ENCODE measurements at regions not wholly inside any gene's neighbourhood (a gene's known extent, or its start where the extent isn't known, plus 50 kb on each side); places are given as distances from the start of the nearest gene placed in this dataset.

DNA sequence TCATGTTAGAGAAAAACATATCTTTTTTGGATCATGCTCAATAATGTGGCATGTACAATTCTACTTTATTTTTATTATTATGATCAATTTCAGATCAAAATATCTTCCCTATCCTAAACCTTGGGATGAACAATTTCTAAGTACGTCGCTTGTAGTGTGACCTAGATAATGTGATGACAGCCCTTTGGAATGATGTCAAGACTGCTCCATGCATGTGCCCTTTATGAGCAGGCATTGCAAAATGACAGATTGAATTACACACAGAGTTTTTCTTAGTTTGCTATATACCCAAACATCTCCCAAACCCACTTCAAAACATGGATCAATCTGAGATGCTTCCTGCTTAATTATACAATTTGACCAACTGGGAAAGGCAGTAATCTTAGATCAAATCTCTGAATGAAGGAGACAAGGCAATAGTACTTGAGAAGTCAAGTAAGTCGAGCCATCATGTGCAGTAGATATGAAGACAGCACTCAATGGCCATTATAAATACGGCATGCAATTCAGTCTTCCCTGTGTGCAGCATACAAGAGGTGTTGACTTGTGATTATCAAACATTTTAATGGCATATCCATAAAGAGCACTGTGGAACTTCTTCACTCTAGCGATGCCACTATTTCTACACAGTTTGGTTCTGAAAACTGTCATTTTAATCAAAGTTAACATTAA, 294.8 kb downstream of the RNF144B start:
- WGBS, 2 experiments (ENCODE audit: extremely low coverage in 2 of 2, insufficient read length in 1 of 2): no CpG with 5 or more reads among the region's 5 CpGs
- ATAC-seq (ENCODE audit: low read depth) (no peak), DNase-seq (no peak)
- H2AFZ ChIP-seq (replicated peaks; ENCODE audit: low read length, poor library complexity): no peak overlapping the region
- H4K91ac ChIP-seq (ENCODE audit: insufficient read depth, low read depth, low read length): no peak overlapping the region
- in situ Hi-C loops (cut with MboI; ENCODE audit: low sequenced_read_pairs) (no loop called here), dilution Hi-C loops (cut with HindIII; ENCODE audit: low sequenced_read_pairs, unreplicated experiment) (no loop called here), intact Hi-C loops (cut with micrococcal nuclease) (no loop called here)
- CTCF ChIA-PET: no interaction called here
- H3K9me1 ChIP-seq (ENCODE audit: insufficient read depth, low read length): no peaks in the 10 kb centered on the region
- H3K4me1 ChIP-seq (ENCODE audit: control insufficient read depth, insufficient read depth, low read length): no peaks in the 10 kb centered on the region
- H3K36me3 ChIP-seq (ENCODE audit: control insufficient read depth, insufficient read depth, low read length): no peaks in the 10 kb centered on the region
- H3K27me3 ChIP-seq (ENCODE audit: control insufficient read depth, insufficient read depth, low read length): no peaks in the 10 kb centered on the region
- no peaks in the 10 kb centered on the region for H3K9me3 ChIP-seq (ENCODE audit: control insufficient read depth, insufficient read depth, low read length)
- no peak overlapping the region for H3K23ac ChIP-seq (ENCODE audit: low read depth, low read length)
- H3K56ac ChIP-seq (ENCODE audit: extremely low read depth, insufficient read depth, low read length): no peak overlapping the region
- H3K14ac ChIP-seq (replicated peaks; ENCODE audit: low read depth, low read length): no peak overlapping the region
- no peak overlapping the region for H3K9ac ChIP-seq (ENCODE audit: low read depth, low read length)
- no peak overlapping the region for H2AK5ac ChIP-seq (ENCODE audit: low read depth, low read length)
- no peak overlapping the region for H3K4ac ChIP-seq (ENCODE audit: low read depth, low read length)
- no peak overlapping the region for H3K27ac ChIP-seq (ENCODE audit: insufficient read depth, low read length)
- no peak overlapping the region for H2AK9ac ChIP-seq (replicated peaks; ENCODE audit: low read depth, low read length, poor library complexity)
- no peak overlapping the region for H2BK20ac ChIP-seq (ENCODE audit: low read depth, low read length)
- no peak overlapping the region for H4K5ac ChIP-seq (ENCODE audit: low read depth, low read length)
- no peak overlapping the region for H3K18ac ChIP-seq (ENCODE audit: low read depth, low read length)
- H2BK5ac ChIP-seq (ENCODE audit: low read depth, low read length, poor library complexity, severe bottlenecking): no peak overlapping the region
- H3K79me1 ChIP-seq (ENCODE audit: low read depth in 1 of 2, low read length in 2 of 2): no peaks in the 10 kb centered on the region
- no peak overlapping the region for H3K4me2 ChIP-seq (ENCODE audit: low read depth, low read length)
- no peak overlapping the region for H2BK15ac ChIP-seq (ENCODE audit: low read depth, low read length)
- no peak for TF ChIP-seq RCOR1 (IDR thresholded peaks at IDR 0.05; ENCODE audit: insufficient replicate concordance, low read length)
- no peak for TF ChIP-seq MAFK (IDR thresholded peaks at IDR 0.05; ENCODE audit: low read depth, low read length)
- TF ChIP-seq, protein P1, sequence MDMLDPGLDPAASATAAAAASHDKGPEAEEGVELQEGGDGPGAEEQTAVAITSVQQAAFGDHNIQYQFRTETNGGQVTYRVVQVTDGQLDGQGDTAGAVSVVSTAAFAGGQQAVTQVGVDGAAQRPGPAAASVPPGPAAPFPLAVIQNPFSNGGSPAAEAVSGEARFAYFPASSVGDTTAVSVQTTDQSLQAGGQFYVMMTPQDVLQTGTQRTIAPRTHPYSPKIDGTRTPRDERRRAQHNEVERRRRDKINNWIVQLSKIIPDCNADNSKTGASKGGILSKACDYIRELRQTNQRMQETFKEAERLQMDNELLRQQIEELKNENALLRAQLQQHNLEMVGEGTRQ (IDR thresholded peaks at IDR 0.05; ENCODE audit: low read depth, low read length): no peak
- no peak for TF ChIP-seq RFX5 (IDR thresholded peaks at IDR 0.05; ENCODE audit: low read depth, low read length)
- TF ChIP-seq BHLHE40 (IDR thresholded peaks at IDR 0.05; ENCODE audit: low read depth, low read length): no peak
- TF ChIP-seq, protein P2, sequence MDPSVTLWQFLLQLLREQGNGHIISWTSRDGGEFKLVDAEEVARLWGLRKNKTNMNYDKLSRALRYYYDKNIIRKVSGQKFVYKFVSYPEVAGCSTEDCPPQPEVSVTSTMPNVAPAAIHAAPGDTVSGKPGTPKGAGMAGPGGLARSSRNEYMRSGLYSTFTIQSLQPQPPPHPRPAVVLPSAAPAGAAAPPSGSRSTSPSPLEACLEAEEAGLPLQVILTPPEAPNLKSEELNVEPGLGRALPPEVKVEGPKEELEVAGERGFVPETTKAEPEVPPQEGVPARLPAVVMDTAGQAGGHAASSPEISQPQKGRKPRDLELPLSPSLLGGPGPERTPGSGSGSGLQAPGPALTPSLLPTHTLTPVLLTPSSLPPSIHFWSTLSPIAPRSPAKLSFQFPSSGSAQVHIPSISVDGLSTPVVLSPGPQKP (IDR thresholded peaks at IDR 0.05; ENCODE audit: borderline replicate concordance, low read depth, low read length): no peak
- TF ChIP-seq RAD21 (IDR thresholded peaks at IDR 0.05; ENCODE audit: low read length): no peak
- TF ChIP-seq CHD1 (IDR thresholded peaks at IDR 0.05; ENCODE audit: low read depth, low read length): no peak
- TF ChIP-seq MAZ (IDR thresholded peaks at IDR 0.05; ENCODE audit: borderline replicate concordance, low read depth, low read length): no peak
- TF ChIP-seq SMC3 (IDR thresholded peaks at IDR 0.05; ENCODE audit: low read depth, low read length): no peak
- TF ChIP-seq FOS (IDR thresholded peaks at IDR 0.05; ENCODE audit: low read depth, low read length): no peak
- TF ChIP-seq NFE2L2 (IDR thresholded peaks at IDR 0.05; ENCODE audit: low read depth, low read length): no peak
- no peak for TF ChIP-seq CEBPB (IDR thresholded peaks at IDR 0.05; ENCODE audit: low read depth, low read length)
- no peak overlapping the region for H4K8ac ChIP-seq (ENCODE audit: low read depth in 2 of 2, low read length in 2 of 2)
- no peaks in the 10 kb centered on the region for H4K20me1 ChIP-seq (ENCODE audit: insufficient read depth, low read length)
- H3K4me3 ChIP-seq (ENCODE audit: insufficient read depth, low read depth, low read length): no peak overlapping the region
- POLR2A ChIA-PET (ENCODE audit: unreplicated experiment): no interaction called here
- BruUV-seq (replicated peaks): no TSS peak
- no peak overlapping the region for H2BK120ac ChIP-seq (ENCODE audit: low read depth, low read length)

All from IMR-90 (cell line).